H1 (cell line): ENCODE measurements at regions not wholly inside any gene's neighbourhood (a gene's known extent, or its start where the extent isn't known, plus 50 kb on each side); places are given as distances from the start of the nearest gene placed in this dataset.

Experiments used
- CTCF ChIA-PET: fragments of 300-600 bp; sonication (Branson Sonifier 250); formaldehyde crosslinking; loops from one replicate; lab custom pipeline; 2021; ENCODE audit not compliant: partially characterized antibody; lab: Charles Lee
- POLR2A ChIA-PET: fragments of 300-600 bp; sonication (Branson Sonifier 250); formaldehyde crosslinking; loops from one replicate; lab custom pipeline; 2021; ENCODE audit warnings: inconsistent platforms; ENCODE audit not compliant: partially characterized antibody; lab: Charles Lee
- DNase-seq, 2 experiments: peaks; one replicate each; pipeline versions ENCODE4 v3.0.0 to v3.0.0-alpha.2; 2010 to 2022; ENCODE audit warnings: low spot score in 2 of 2, low read depth in 1 of 2, mixed read lengths in 1 of 2
- FAIRE-seq: peaks from 2 replicates; lab custom pipeline; 2011; peaks lifted over from hg19 to GRCh38; lab: Jason Lieb, UNC
- H2AFZ ChIP-seq: 2 replicates; pipeline ENCODE4 v1.8.1; 2012; ENCODE audit warnings: low read length, inconsistent platforms
- H2AK5ac ChIP-seq: 2 replicates; pipeline ENCODE4 v1.6.1; 2013; ENCODE audit warnings: low read depth, low read length
- H2BK120ac ChIP-seq: replicated peaks from 2 replicates; pipeline ENCODE3; 2013; ENCODE audit warnings: low read depth, low read length, inconsistent platforms
- H2BK12ac ChIP-seq: 2 replicates; pipeline ENCODE4 v1.6.1; 2013; ENCODE audit warnings: low read depth, low read length
- H2BK15ac ChIP-seq: 2 replicates; pipeline ENCODE4 v1.6.1; 2013; ENCODE audit warnings: low read length
- H2BK20ac ChIP-seq: 2 replicates; pipeline ENCODE4 v1.6.1; 2013; ENCODE audit warnings: low read length
- H2BK5ac ChIP-seq: 2 replicates; pipeline ENCODE4 v1.6.1; 2013; ENCODE audit warnings: low read depth, low read length
- H3K14ac ChIP-seq: 2 replicates; pipeline ENCODE4 v1.6.1; 2013; ENCODE audit warnings: inconsistent platforms; ENCODE audit not compliant: insufficient read length
- H3K18ac ChIP-seq: 2 replicates; pipeline ENCODE4 v1.6.1; 2013; ENCODE audit warnings: low read length; ENCODE audit errors: extremely low read depth
- H3K23ac ChIP-seq: 2 replicates; pipeline ENCODE4 v1.6.1; 2013; ENCODE audit warnings: inconsistent platforms; ENCODE audit not compliant: insufficient read length
- H3K23me2 ChIP-seq: 2 replicates; pipeline ENCODE4 v1.6.1; 2013; ENCODE audit warnings: low read depth, low read length
- H3K27ac ChIP-seq: 2 replicates; pipeline ENCODE4 v1.6.1; 2011; ENCODE audit warnings: low read depth, low read length, inconsistent platforms
- H3K27me3 ChIP-seq, 4 experiments: replicated peaks in 1 of 4; 1 replicate in 1 of 4; 2 replicates in 3 of 4; pipeline versions ENCODE4 v1.6.1 to v1.8.1; 2011 to 2013; ENCODE audit warnings: low read length in 3 of 4, mild to moderate bottlenecking in 3 of 4, inconsistent platforms in 2 of 4, mixed read lengths in 2 of 4, moderate library complexity in 1 of 4; ENCODE audit not compliant: control insufficient read depth in 3 of 4, insufficient read depth in 3 of 4; ENCODE audit errors: extremely low read depth in 1 of 4
- H3K36me3 ChIP-seq, 4 experiments: 2 replicates each; pipeline versions ENCODE4 v1.6.1 to v1.8.1; 2011 to 2013; ENCODE audit warnings: mild to moderate bottlenecking in 4 of 4, low read length in 3 of 4, moderate library complexity in 2 of 4, control low read depth in 1 of 4, inconsistent platforms in 1 of 4; ENCODE audit not compliant: insufficient read depth in 4 of 4, control insufficient read depth in 2 of 4
- H3K4ac ChIP-seq: replicated peaks from 2 replicates; pipeline ENCODE3; 2013; ENCODE audit warnings: low read length, low read depth, mixed read lengths, inconsistent platforms; ENCODE audit not compliant: insufficient read length
- H3K4me1 ChIP-seq, 4 experiments: replicated peaks in 1 of 4; 1 replicate in 1 of 4; 2 replicates in 3 of 4; pipeline versions ENCODE4 v1.6.1 to v1.8.1; 2011 to 2013; ENCODE audit warnings: low read length in 3 of 4, inconsistent platforms in 2 of 4, mixed read lengths in 1 of 4; ENCODE audit not compliant: insufficient read depth in 4 of 4, control insufficient read depth in 3 of 4
- H3K4me2 ChIP-seq, 2 experiments: 2 replicates each; pipeline versions ENCODE4 v1.6.1 to v1.8.1; 2011 to 2013; ENCODE audit warnings: low read depth in 2 of 2, low read length in 2 of 2, control low read depth in 1 of 2, inconsistent platforms in 1 of 2, mild to moderate bottlenecking in 1 of 2; ENCODE audit not compliant: insufficient read depth in 1 of 2
- H3K4me3 ChIP-seq, 4 experiments: fragments of 200-600, 300-600 bp in 1 of 4; sonication (generic), shearing (Covaris generic), sonication (Bioruptor Twin) in 1 of 4; 2 replicates each; pipeline versions ENCODE4 v1.5.1 to v1.8.1; 2011 to 2016; ENCODE audit warnings: low read length in 4 of 4, low read depth in 3 of 4, control low read depth in 2 of 4, inconsistent platforms in 2 of 4, mild to moderate bottlenecking in 2 of 4, mixed read lengths in 1 of 4, moderate library complexity in 1 of 4; ENCODE audit not compliant: insufficient read depth in 2 of 4; ENCODE audit errors: extremely low read depth in 1 of 4
- H3K56ac ChIP-seq: replicated peaks from 2 replicates; pipeline ENCODE3; 2013; ENCODE audit warnings: low read depth, mild to moderate bottlenecking, mixed read lengths, low read length, inconsistent platforms; ENCODE audit not compliant: insufficient read length
- H3K79me1 ChIP-seq: 2 replicates; pipeline ENCODE4 v1.6.1; 2013; ENCODE audit warnings: low read depth, low read length, control low read depth
- H3K79me2 ChIP-seq, 2 experiments: 2 replicates each; pipeline versions ENCODE4 v1.6.1 to v1.8.1; 2012 to 2013; ENCODE audit warnings: low read length in 2 of 2, mild to moderate bottlenecking in 2 of 2, inconsistent platforms in 1 of 2; ENCODE audit not compliant: insufficient read depth in 2 of 2, control insufficient read depth in 1 of 2
- H3K9ac ChIP-seq, 4 experiments: replicated peaks in 1 of 4; 1 replicate in 1 of 4; 2 replicates in 3 of 4; pipeline versions ENCODE4 v1.6.1 to v1.8.1; 2011 to 2013; ENCODE audit warnings: low read depth in 3 of 4, low read length in 3 of 4, control low read depth in 2 of 4, mild to moderate bottlenecking in 2 of 4, moderate library complexity in 2 of 4, inconsistent platforms in 1 of 4; ENCODE audit errors: extremely low read depth in 1 of 4
- H3K9me3 ChIP-seq, 2 experiments: 2 replicates each; pipeline versions ENCODE4 v1.6.1 to v1.8.1; 2012 to 2013; ENCODE audit warnings: mild to moderate bottlenecking in 2 of 2, moderate library complexity in 2 of 2, control low read depth in 1 of 2, inconsistent platforms in 1 of 2, low read depth in 1 of 2, low read length in 1 of 2, mixed read lengths in 1 of 2; ENCODE audit not compliant: insufficient read depth in 2 of 2
- H4K20me1 ChIP-seq, 2 experiments: replicated peaks in 1 of 2; 2 replicates each; pipeline versions ENCODE3 to v1.8.1; 2011 to 2013; ENCODE audit warnings: inconsistent platforms in 2 of 2, low read length in 2 of 2, mild to moderate bottlenecking in 1 of 2; ENCODE audit not compliant: insufficient read depth in 2 of 2, control insufficient read depth in 1 of 2
- H4K5ac ChIP-seq: 2 replicates; pipeline ENCODE4 v1.6.1; 2013; ENCODE audit warnings: low read length, low read depth, mixed read lengths, inconsistent platforms; ENCODE audit not compliant: insufficient read length
- H4K8ac ChIP-seq: 2 replicates; pipeline ENCODE4 v1.8.0; 2013; ENCODE audit warnings: mild to moderate bottlenecking, moderate library complexity, low read length, inconsistent platforms; ENCODE audit not compliant: insufficient read depth; ENCODE audit errors: extremely low read depth
- H4K91ac ChIP-seq: replicated peaks from 2 replicates; pipeline ENCODE3; 2013; ENCODE audit warnings: low read length, mixed read lengths, inconsistent platforms; ENCODE audit not compliant: insufficient read length
- ATF3 ChIP-seq: IDR thresholded peaks from 2 replicates; pipeline ENCODE4 v1.6.1; 2011; ENCODE audit warnings: low read depth, mild to moderate bottlenecking, low read length; ENCODE audit not compliant: insufficient read depth
- BCL11A ChIP-seq, 2 experiments: IDR thresholded peaks; one replicate each; pipeline ENCODE4 v1.6.1; 2011; ENCODE audit warnings: low read depth in 2 of 2, low read length in 2 of 2, mild to moderate bottlenecking in 2 of 2
- CEBPB ChIP-seq: IDR thresholded peaks from 2 replicates; pipeline ENCODE4 v1.6.1; 2012; ENCODE audit warnings: low read depth, low read length
- CHD1 ChIP-seq: IDR thresholded peaks from 2 replicates; pipeline ENCODE4 v1.6.1; 2012; ENCODE audit warnings: low read depth, low read length, improper control_type of control experiment
- EZH2 ChIP-seq: fragments of 200-600 bp; sonication (generic); IDR thresholded peaks from 2 replicates; pipeline ENCODE4 v1.7.1; 2012; ENCODE audit warnings: low read depth, mild to moderate bottlenecking, moderate library complexity, low read length, inconsistent platforms; ENCODE audit not compliant: severe bottlenecking
- FOSL1 ChIP-seq: IDR thresholded peaks from 2 replicates; pipeline ENCODE4 v1.6.1; 2011; ENCODE audit warnings: mild to moderate bottlenecking, low read depth, low read length, moderate library complexity; ENCODE audit not compliant: insufficient read depth
- GABPA ChIP-seq: IDR thresholded peaks from 2 replicates; pipeline ENCODE4 v1.6.1; 2011; ENCODE audit warnings: mild to moderate bottlenecking, low read length, moderate library complexity, borderline replicate concordance; ENCODE audit not compliant: insufficient read depth
- JUND ChIP-seq: IDR thresholded peaks from 2 replicates; pipeline ENCODE4 v1.6.1; 2011; ENCODE audit warnings: mild to moderate bottlenecking, improper control_type of control experiment, low read length
- KDM5A ChIP-seq: fragments of 200-600 bp; IDR thresholded peaks from 2 replicates; pipeline ENCODE4 v1.7.1; 2012; ENCODE audit warnings: mild to moderate bottlenecking, low read length, inconsistent platforms, mixed read lengths
- MAFK ChIP-seq: IDR thresholded peaks from 2 replicates; pipeline ENCODE4 v1.6.1; 2012; ENCODE audit warnings: low read depth, mild to moderate bottlenecking, improper control_type of control experiment, low read length
- POLR2A ChIP-seq, 2 experiments: IDR thresholded peaks; 1 replicate in 1 of 2; 2 replicates in 1 of 2; pipeline ENCODE4 v1.6.1; 2011; ENCODE audit warnings: low read depth in 2 of 2, low read length in 2 of 2, mild to moderate bottlenecking in 2 of 2; ENCODE audit errors: control extremely low read depth in 1 of 2
- POU5F1 ChIP-seq: IDR thresholded peaks from 2 replicates; pipeline ENCODE4 v1.6.1; 2011; ENCODE audit warnings: low read depth, mild to moderate bottlenecking, low read length, moderate library complexity
- RBBP5 ChIP-seq: IDR thresholded peaks from 2 replicates; pipeline ENCODE4 v1.7.1; 2012; ENCODE audit warnings: low read depth, mild to moderate bottlenecking, inconsistent platforms, low read length, moderate library complexity, borderline replicate concordance
- RFX5 ChIP-seq: IDR thresholded peaks from 2 replicates; pipeline ENCODE4 v1.6.1; 2011; ENCODE audit warnings: low read depth, low read length, improper control_type of control experiment, borderline replicate concordance
- SP1 ChIP-seq: IDR thresholded peaks from 2 replicates; pipeline ENCODE4 v1.6.1; 2011; ENCODE audit warnings: low read depth, low read length
- TEAD4 ChIP-seq: IDR thresholded peaks from 2 replicates; pipeline ENCODE4 v1.6.1; 2012; ENCODE audit warnings: low read depth, low read length, inconsistent platforms, mixed read lengths
- WGBS, 2 experiments: shearing (Covaris generic) in 1 of 2; methylation state at CpG; one replicate each; pipeline versions ENCODE4 v1.1.6 to v1.1.7; 2013 to 2015; ENCODE audit warnings: low lambda C conversion rate in 2 of 2, mixed read lengths in 2 of 2, inconsistent platforms in 1 of 2, low coverage in 1 of 2, missing lambda C conversion rate in 1 of 2; ENCODE audit not compliant: insufficient replicate concordance in 2 of 2, insufficient coverage in 1 of 2, insufficient read length in 1 of 2; ENCODE audit errors: extremely low coverage in 1 of 2, missing lambda C conversion rate in 1 of 2; 5-methylcytosine and 5-hydroxymethylcytosine counted together

GRCh38 chr18:47321815-47322214 is 70.4 kb upstream of the SKOR2 start:
- Histone ChIP-seq H3K4me1 (no peaks in the 10 kb centered on the region), H3K23ac (no peak overlapping the region), H4K20me1 (no peaks in the 10 kb centered on the region), H3K79me1 (no peaks in the 10 kb centered on the region), H3K36me3 (no peaks in the 10 kb centered on the region), H3K79me2 (no peaks in the 10 kb centered on the region), H3K4me3 (no peak overlapping the region), H4K8ac (no peak overlapping the region), H2AFZ (no peak overlapping the region), H3K27me3 (no peaks in the 10 kb centered on the region; a peak in 3 of 7 replicates), H3K14ac (no peak overlapping the region), H2BK120ac (no peak overlapping the region), H4K91ac (no peak overlapping the region), H3K9ac (no peak overlapping the region), H3K23me2 (no peaks in the 10 kb centered on the region), H2AK5ac (no peak overlapping the region), H3K4ac (no peak overlapping the region), H3K18ac (no peak overlapping the region), H2BK12ac (no peak overlapping the region), H3K27ac (no peak overlapping the region), H3K4me2 (no peak overlapping the region), H4K5ac (no peak overlapping the region), H2BK5ac (no peak overlapping the region), H2BK15ac (no peak overlapping the region), H3K9me3 (no peaks in the 10 kb centered on the region), H2BK20ac (no peak overlapping the region), H3K56ac (no peak overlapping the region)
- ChIA-PET POLR2A (no interaction called here), CTCF (interaction anchor here (0.9 to 2.2 kb wide), 5 partner anchors 10 to 433 kb away, joined by 3 to 5 read pairs (median 4); no protein-coding TSS in a partner anchor)
- FAIRE-seq (no peak), DNase-seq (no peak)
- 98% methylated on average over 3 of the region's 3 CpGs; no CpG with 5 or more reads in 1 of the 2 experiments for WGBS, 2 experiments
- TF ChIP-seq JUND (no peak), ATF3 (no peak), CEBPB (no peak), SP1 (no peak), CHD1 (no peak), RFX5 (no peak), TEAD4 (no peak), BCL11A (IDR thresholded peaks at IDR 0.05; ENCODE audit: low read depth in 2 of 2, low read length in 2 of 2) (no peak), KDM5A (no peak), FOSL1 (no peak), POU5F1 (no peak), GABPA (no peak), POLR2A (IDR thresholded peaks at IDR 0.05; ENCODE audit: control extremely low read depth in 1 of 2, low read depth in 2 of 2, low read length in 2 of 2) (no peak), RBBP5 (no peak), EZH2 (no peak), MAFK (no peak)
